ENCODE measurements at regions not wholly inside any gene's neighbourhood (a gene's known extent, or its start where the extent isn't known, plus 50 kb on each side); places are given as distances from the start of the nearest gene placed in this dataset.

DNA sequence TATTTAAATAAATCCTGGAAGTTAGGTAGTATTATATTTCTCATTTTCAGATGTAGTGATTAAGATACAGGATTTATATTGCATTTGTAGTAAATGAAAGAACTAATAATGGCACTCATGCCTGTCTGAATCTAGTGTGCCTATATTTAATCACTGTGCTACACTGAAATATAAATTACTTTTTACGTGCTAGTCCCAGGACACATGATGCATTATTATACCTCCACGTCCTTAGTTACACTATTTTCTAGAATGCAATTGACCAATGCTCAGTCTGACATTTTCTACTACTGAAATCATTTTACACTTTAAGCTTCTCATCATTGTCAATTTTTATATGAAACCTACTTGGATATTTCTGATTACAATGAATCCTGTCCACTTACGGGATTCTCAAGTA, 80.9 kb upstream of the TMEFF2 start:
- DNase-seq (ENCODE audit: low spot score) (no peak), FAIRE-seq (no peak), ATAC-seq (no peak)
- TF ChIP-seq TSC22D2 (CRISPR knock-in tag; IDR thresholded peaks at IDR 0.05; ENCODE audit: borderline replicate concordance) (no peak), ZSCAN21 (CRISPR knock-in tag; IDR thresholded peaks at IDR 0.05; ENCODE audit: borderline replicate concordance) (no peak), ONECUT2 (CRISPR knock-in tag; IDR thresholded peaks at IDR 0.05) (no peak), HHEX (CRISPR knock-in tag; IDR thresholded peaks at IDR 0.05) (no peak), ZNF7 (CRISPR knock-in tag; IDR thresholded peaks at IDR 0.05) (no peak), ZNF232 (CRISPR knock-in tag; IDR thresholded peaks at IDR 0.05; ENCODE audit: borderline replicate concordance) (no peak), ETV5 (CRISPR knock-in tag; IDR thresholded peaks at IDR 0.05; ENCODE audit: borderline replicate concordance) (no peak), ZBTB8A (CRISPR knock-in tag; IDR thresholded peaks at IDR 0.05; ENCODE audit: borderline replicate concordance, low read depth) (no peak)
- TF ChIP-seq, protein P1, sequence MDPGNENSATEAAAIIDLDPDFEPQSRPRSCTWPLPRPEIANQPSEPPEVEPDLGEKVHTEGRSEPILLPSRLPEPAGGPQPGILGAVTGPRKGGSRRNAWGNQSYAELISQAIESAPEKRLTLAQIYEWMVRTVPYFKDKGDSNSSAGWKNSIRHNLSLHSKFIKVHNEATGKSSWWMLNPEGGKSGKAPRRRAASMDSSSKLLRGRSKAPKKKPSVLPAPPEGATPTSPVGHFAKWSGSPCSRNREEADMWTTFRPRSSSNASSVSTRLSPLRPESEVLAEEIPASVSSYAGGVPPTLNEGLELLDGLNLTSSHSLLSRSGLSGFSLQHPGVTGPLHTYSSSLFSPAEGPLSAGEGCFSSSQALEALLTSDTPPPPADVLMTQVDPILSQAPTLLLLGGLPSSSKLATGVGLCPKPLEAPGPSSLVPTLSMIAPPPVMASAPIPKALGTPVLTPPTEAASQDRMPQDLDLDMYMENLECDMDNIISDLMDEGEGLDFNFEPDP (CRISPR knock-in tag; conservative IDR thresholded peaks at IDR 0.05) = no peak
- TF ChIP-seq, protein P2, sequence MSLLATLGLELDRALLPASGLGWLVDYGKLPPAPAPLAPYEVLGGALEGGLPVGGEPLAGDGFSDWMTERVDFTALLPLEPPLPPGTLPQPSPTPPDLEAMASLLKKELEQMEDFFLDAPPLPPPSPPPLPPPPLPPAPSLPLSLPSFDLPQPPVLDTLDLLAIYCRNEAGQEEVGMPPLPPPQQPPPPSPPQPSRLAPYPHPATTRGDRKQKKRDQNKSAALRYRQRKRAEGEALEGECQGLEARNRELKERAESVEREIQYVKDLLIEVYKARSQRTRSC (CRISPR knock-in tag; IDR thresholded peaks at IDR 0.05; ENCODE audit: low read depth) = no peak
- Histone ChIP-seq H3K36me3 (replicated peaks in 1 of 2; ENCODE audit: control insufficient read depth in 1 of 2, insufficient read depth in 2 of 2, low read length in 2 of 2) (no peaks in the 10 kb centered on the region), H3K9me3 (ENCODE audit: low read length) (no peaks in the 10 kb centered on the region), H4K20me1 (ENCODE audit: insufficient read depth, low read length) (no peaks in the 10 kb centered on the region), H3K4me2 (ENCODE audit: low read depth, low read length) (no peak overlapping the region), H3K9ac (ENCODE audit: insufficient read depth, low read depth, low read length) (no peak overlapping the region), H3K27me3 (ENCODE audit: control insufficient read depth in 1 of 2, insufficient read depth in 2 of 2, low read length in 2 of 2) (0 out of 5 replicates have a peak, but pooled peaks cover 0 to 4% of the 10 kb centered on the region in 2 experiments), H3K27ac (ENCODE audit: extremely low read length, insufficient read depth, low read length) (no peak overlapping the region), H3K79me2 (ENCODE audit: insufficient read depth, low read length) (no peaks in the 10 kb centered on the region), H2AFZ (ENCODE audit: low read length) (no peak overlapping the region), H3K4me1 (ENCODE audit: insufficient read depth, low read length) (no peaks in the 10 kb centered on the region), H3K4me3 (replicated peaks in 1 of 3; ENCODE audit: insufficient read depth in 1 of 3, low read depth in 2 of 3, low read length in 3 of 3) (no peak overlapping the region)
- 3% methylated on average over 3 of the region's 3 CpGs for WGBS (ENCODE audit: low lambda C conversion rate)
- in situ Hi-C loops (cut with HindIII; ENCODE audit: extremely low pct_ligation_motif_present, low pct_unique_long_range_greater_than_20kb) (no loop called here), intact Hi-C loops (cut with micrococcal nuclease; ENCODE audit: unreplicated experiment) (no loop called here)
- no TSS peak for BruUV-seq (replicated peaks)
- ChIA-PET CTCF (ENCODE audit: low intra/inter-chr PET ratio, low total read pairs) (no interaction called here), POLR2A (no interaction called here)
